ENCODE measurements at regions not wholly inside any gene's neighbourhood (a gene's known extent, or its start where the extent isn't known, plus 50 kb on each side); places are given as distances from the start of the nearest gene placed in this dataset.
"Not testable (repeated sequence)": the region's sequence is repeated elsewhere in the genome, so short reads cannot be mapped to it uniquely, and the experiment has no call there.

- DNase-seq = no peak
- Histone ChIP-seq H3K27me3 (ENCODE audit: control insufficient read depth, insufficient read depth, low read length) (no peaks in the 10 kb centered on the region), H3K9me3 (ENCODE audit: control insufficient read depth in 2 of 3, insufficient read depth in 1 of 3, low read length in 3 of 3) (peaks cover 0 to 3% (median 0%) of the 10 kb centered on the region in 3 donors), H3K9ac (ENCODE audit: low read length in 3 of 3) (no peak overlapping the region), H3K27ac (ENCODE audit: low read depth in 2 of 2, low read length in 2 of 2) (no peak overlapping the region), H3K4me1 (ENCODE audit: control insufficient read depth in 2 of 3, insufficient read depth in 2 of 3, low read depth in 1 of 3, low read length in 3 of 3) (no peaks in the 10 kb centered on the region), H3K4me3 (ENCODE audit: low read length in 3 of 3) (no peak overlapping the region), H3K36me3 (ENCODE audit: control insufficient read depth in 2 of 3, insufficient read depth in 3 of 3, low read length in 3 of 3) (no peaks in the 10 kb centered on the region)
- intact Hi-C loops (cut with DNase I) = no loop called here
- TF ChIP-seq CTCF (IDR thresholded peaks at IDR 0.05; ENCODE audit: borderline replicate concordance, extremely low read depth, insufficient read depth) = no peak
- FAIRE-seq = no peak
Observed at GRCh38 chr1:60847391-60847790, 235.0 kb upstream of the NFIA start.

- intact Hi-C loops (cut with DNase I); FAIRE-seq; H3K4me1 ChIP-seq (ENCODE audit: control insufficient read depth in 2 of 3, insufficient read depth in 2 of 3, low read depth in 1 of 3, low read length in 3 of 3): not testable (repeated sequence)
Observed at GRCh38 chr1:60845659-60846058, 236.7 kb upstream of the NFIA start.

GRCh38 chr1:60842304-60842703 is 240.1 kb upstream of the NFIA start:
- DNase-seq (no peak), FAIRE-seq (no peak)
- no peaks in the 10 kb centered on the region for H3K4me1 ChIP-seq (ENCODE audit: control insufficient read depth in 2 of 3, insufficient read depth in 2 of 3, low read depth in 1 of 3, low read length in 3 of 3)
- no peak overlapping the region for H3K27ac ChIP-seq (ENCODE audit: low read depth in 2 of 2, low read length in 2 of 2)
- intact Hi-C loops (cut with DNase I) = no loop called here
- H3K4me3 ChIP-seq (ENCODE audit: low read length in 3 of 3) = no peak overlapping the region
- peaks cover 0 to 3% (median 0%) of the 10 kb centered on the region in 3 donors for H3K9me3 ChIP-seq (ENCODE audit: control insufficient read depth in 2 of 3, insufficient read depth in 1 of 3, low read length in 3 of 3)
- no peaks in the 10 kb centered on the region for H3K36me3 ChIP-seq (ENCODE audit: control insufficient read depth in 2 of 3, insufficient read depth in 3 of 3, low read length in 3 of 3)
- H3K9ac ChIP-seq (ENCODE audit: low read length in 3 of 3) = no peak overlapping the region
- no peak for TF ChIP-seq CTCF (IDR thresholded peaks at IDR 0.05; ENCODE audit: borderline replicate concordance, extremely low read depth, insufficient read depth)
- H3K27me3 ChIP-seq (ENCODE audit: control insufficient read depth, insufficient read depth, low read length) = no peaks in the 10 kb centered on the region

More at GRCh38 chr1:60845659-60846058, 236.7 kb upstream of the NFIA start:
- not testable (repeated sequence) for H3K27me3 ChIP-seq (ENCODE audit: control insufficient read depth, insufficient read depth, low read length); H3K4me3 ChIP-seq (ENCODE audit: low read length in 3 of 3); H3K27ac ChIP-seq (ENCODE audit: low read depth in 2 of 2, low read length in 2 of 2); H3K9me3 ChIP-seq (ENCODE audit: control insufficient read depth in 2 of 3, insufficient read depth in 1 of 3, low read length in 3 of 3); H3K36me3 ChIP-seq (ENCODE audit: control insufficient read depth in 2 of 3, insufficient read depth in 3 of 3, low read length in 3 of 3); DNase-seq; H3K9ac ChIP-seq (ENCODE audit: low read length in 3 of 3)

GRCh38 chr1:60841116-60842046 is 241.0 kb upstream of the NFIA start:
- Histone ChIP-seq H3K4me3 (ENCODE audit: low read length in 3 of 3) (no peak overlapping the region), H3K27ac (ENCODE audit: low read depth in 2 of 2, low read length in 2 of 2) (no peak overlapping the region), H3K27me3 (ENCODE audit: control insufficient read depth, insufficient read depth, low read length) (no peaks in the 10 kb centered on the region), H3K9me3 (ENCODE audit: control insufficient read depth in 2 of 3, insufficient read depth in 1 of 3, low read length in 3 of 3) (peaks cover 0 to 3% (median 0%) of the 10 kb centered on the region in 3 donors), H3K4me1 (ENCODE audit: control insufficient read depth in 2 of 3, insufficient read depth in 2 of 3, low read depth in 1 of 3, low read length in 3 of 3) (no peaks in the 10 kb centered on the region), H3K9ac (ENCODE audit: low read length in 3 of 3) (no peak overlapping the region), H3K36me3 (ENCODE audit: control insufficient read depth in 2 of 3, insufficient read depth in 3 of 3, low read length in 3 of 3) (no peaks in the 10 kb centered on the region)
- DNase-seq (no peak), FAIRE-seq (no peak)
- intact Hi-C loops (cut with DNase I) = no loop called here
- TF ChIP-seq CTCF (IDR thresholded peaks at IDR 0.05; ENCODE audit: borderline replicate concordance, extremely low read depth, insufficient read depth) = no peak

- H3K9me3 ChIP-seq (ENCODE audit: control insufficient read depth in 2 of 3, insufficient read depth in 1 of 3, low read length in 3 of 3); H3K9ac ChIP-seq (ENCODE audit: low read length in 3 of 3); H3K4me1 ChIP-seq (ENCODE audit: control insufficient read depth in 2 of 3, insufficient read depth in 2 of 3, low read depth in 1 of 3, low read length in 3 of 3); H3K27ac ChIP-seq (ENCODE audit: low read depth in 2 of 2, low read length in 2 of 2); intact Hi-C loops (cut with DNase I); H3K4me3 ChIP-seq (ENCODE audit: low read length in 3 of 3); FAIRE-seq; H3K36me3 ChIP-seq (ENCODE audit: control insufficient read depth in 2 of 3, insufficient read depth in 3 of 3, low read length in 3 of 3); DNase-seq; H3K27me3 ChIP-seq (ENCODE audit: control insufficient read depth, insufficient read depth, low read length): not testable (repeated sequence)
Observed at GRCh38 chr1:60840476-60840875, 241.9 kb upstream of the NFIA start.
